DND-41 (cell line): ENCODE measurements at regions not wholly inside any gene's neighbourhood (a gene's known extent, or its start where the extent isn't known, plus 50 kb on each side); places are given as distances from the start of the nearest gene placed in this dataset.

ENCODE experiments used
- ATAC-seq: fragments of 200-7000 bp; cut with Tn5 transposase; 3 replicates; pipeline ENCODE4 v1.9.1; 2021; ENCODE audit warnings: low read depth; ENCODE audit not compliant: insufficient read depth
- DNase-seq: peaks from one replicate; pipeline ENCODE4 v3.0.0-alpha.2; 2020
- H2AFZ ChIP-seq: 2 replicates; pipeline ENCODE4 v1.6.0; 2012; ENCODE audit warnings: low read depth, low read length
- H3K27ac ChIP-seq: 2 replicates; pipeline ENCODE4 v1.5.1; 2012; ENCODE audit warnings: low read length, inconsistent platforms
- H3K27me3 ChIP-seq: fragments of 200-600 bp; sonication (generic); 2 replicates; pipeline ENCODE4 v1.6.0; 2012; ENCODE audit warnings: low read length, mild to moderate bottlenecking, inconsistent platforms; ENCODE audit not compliant: insufficient read depth, poor library complexity
- H3K36me3 ChIP-seq: 2 replicates; pipeline ENCODE4 v1.5.1; 2012; ENCODE audit warnings: low read length, inconsistent platforms; ENCODE audit not compliant: insufficient read depth
- H3K4me1 ChIP-seq: 2 replicates; pipeline ENCODE4 v1.5.1; 2012; ENCODE audit warnings: mild to moderate bottlenecking, low read length; ENCODE audit not compliant: insufficient read depth
- H3K4me2 ChIP-seq: 2 replicates; pipeline ENCODE4 v1.6.0; 2012; ENCODE audit warnings: mild to moderate bottlenecking, moderate library complexity, low read length, inconsistent platforms; ENCODE audit not compliant: insufficient read depth
- H3K4me3 ChIP-seq, 2 experiments: fragments of 200-600 bp in 1 of 2; shearing (Covaris generic) in 1 of 2; 2 replicates each; pipeline ENCODE4 v1.5.1; 2012 to 2016; ENCODE audit warnings: inconsistent platforms in 2 of 2, low read length in 2 of 2, mild to moderate bottlenecking in 2 of 2, low read depth in 1 of 2, moderate library complexity in 1 of 2
- H3K79me2 ChIP-seq: 2 replicates; pipeline ENCODE4 v1.6.0; 2012; ENCODE audit warnings: low read length, inconsistent platforms; ENCODE audit not compliant: insufficient read depth
- H3K9ac ChIP-seq: 2 replicates; pipeline ENCODE4 v1.6.0; 2012; ENCODE audit warnings: low read depth, mild to moderate bottlenecking, inconsistent platforms, low read length, moderate library complexity
- H3K9me3 ChIP-seq: 2 replicates; pipeline ENCODE4 v1.5.1; 2012; ENCODE audit warnings: low read length, moderate library complexity, mild to moderate bottlenecking, inconsistent platforms; ENCODE audit not compliant: insufficient read depth, severe bottlenecking
- H4K20me1 ChIP-seq: 2 replicates; pipeline ENCODE4 v1.6.0; 2012; ENCODE audit warnings: low read length; ENCODE audit not compliant: insufficient read depth
- EZH2 ChIP-seq: IDR thresholded peaks from 3 replicates; pipeline ENCODE4 v1.6.1; 2012; ENCODE audit warnings: borderline replicate concordance, low read depth, mild to moderate bottlenecking, moderate library complexity, low read length, inconsistent platforms; ENCODE audit not compliant: severe bottlenecking
- TF ChIP-seq, protein P1 (sequence below): IDR thresholded peaks from 2 replicates; pipeline ENCODE4 v1.5.1; 2012; ENCODE audit warnings: borderline replicate concordance, low read length, moderate library complexity, mild to moderate bottlenecking; ENCODE audit not compliant: poor library complexity, severe bottlenecking; ENCODE audit errors: extremely low read depth

DNA sequence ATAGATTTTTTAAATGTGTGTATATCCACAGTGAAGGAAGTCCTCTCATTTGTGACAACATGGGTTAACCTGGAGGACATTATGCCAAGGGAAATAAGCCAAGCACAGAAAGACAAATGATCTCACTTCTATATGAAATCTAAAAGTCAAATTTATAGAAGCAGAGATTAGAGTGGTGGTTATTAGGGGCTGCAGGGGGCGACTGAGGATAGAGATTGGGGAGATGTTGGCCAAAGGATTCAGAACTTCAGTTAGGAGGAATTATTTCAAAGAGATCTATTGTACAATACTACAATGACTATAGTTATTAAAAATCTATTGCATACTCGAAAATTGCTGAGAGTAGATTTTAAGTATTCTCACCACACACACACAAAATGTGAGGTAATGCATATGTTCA is 252.4 kb upstream of the SLC39A10 start:
- peak; percentile 46; the same call in 2 of the 3 replicates for ATAC-seq
- no peak overlapping the region for H3K9ac ChIP-seq
- DNase-seq = no peak
- no peak overlapping the region for H3K4me3 ChIP-seq
- no peak overlapping the region for H3K4me2 ChIP-seq
- no peaks in the 10 kb centered on the region for H3K27me3 ChIP-seq
- TF ChIP-seq EZH2 = no peak
- TF ChIP-seq, protein P1, sequence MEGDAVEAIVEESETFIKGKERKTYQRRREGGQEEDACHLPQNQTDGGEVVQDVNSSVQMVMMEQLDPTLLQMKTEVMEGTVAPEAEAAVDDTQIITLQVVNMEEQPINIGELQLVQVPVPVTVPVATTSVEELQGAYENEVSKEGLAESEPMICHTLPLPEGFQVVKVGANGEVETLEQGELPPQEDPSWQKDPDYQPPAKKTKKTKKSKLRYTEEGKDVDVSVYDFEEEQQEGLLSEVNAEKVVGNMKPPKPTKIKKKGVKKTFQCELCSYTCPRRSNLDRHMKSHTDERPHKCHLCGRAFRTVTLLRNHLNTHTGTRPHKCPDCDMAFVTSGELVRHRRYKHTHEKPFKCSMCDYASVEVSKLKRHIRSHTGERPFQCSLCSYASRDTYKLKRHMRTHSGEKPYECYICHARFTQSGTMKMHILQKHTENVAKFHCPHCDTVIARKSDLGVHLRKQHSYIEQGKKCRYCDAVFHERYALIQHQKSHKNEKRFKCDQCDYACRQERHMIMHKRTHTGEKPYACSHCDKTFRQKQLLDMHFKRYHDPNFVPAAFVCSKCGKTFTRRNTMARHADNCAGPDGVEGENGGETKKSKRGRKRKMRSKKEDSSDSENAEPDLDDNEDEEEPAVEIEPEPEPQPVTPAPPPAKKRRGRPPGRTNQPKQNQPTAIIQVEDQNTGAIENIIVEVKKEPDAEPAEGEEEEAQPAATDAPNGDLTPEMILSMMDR = peak; percentile 35
- H3K79me2 ChIP-seq = no peaks in the 10 kb centered on the region
- no peaks in the 10 kb centered on the region for H3K36me3 ChIP-seq
- H4K20me1 ChIP-seq = no peaks in the 10 kb centered on the region
- no peak overlapping the region for H2AFZ ChIP-seq
- H3K27ac ChIP-seq = no peak overlapping the region
- H3K4me1 ChIP-seq = peaks cover 25% of the 10 kb centered on the region
- peaks cover 4% of the 10 kb centered on the region for H3K9me3 ChIP-seq

DNA sequence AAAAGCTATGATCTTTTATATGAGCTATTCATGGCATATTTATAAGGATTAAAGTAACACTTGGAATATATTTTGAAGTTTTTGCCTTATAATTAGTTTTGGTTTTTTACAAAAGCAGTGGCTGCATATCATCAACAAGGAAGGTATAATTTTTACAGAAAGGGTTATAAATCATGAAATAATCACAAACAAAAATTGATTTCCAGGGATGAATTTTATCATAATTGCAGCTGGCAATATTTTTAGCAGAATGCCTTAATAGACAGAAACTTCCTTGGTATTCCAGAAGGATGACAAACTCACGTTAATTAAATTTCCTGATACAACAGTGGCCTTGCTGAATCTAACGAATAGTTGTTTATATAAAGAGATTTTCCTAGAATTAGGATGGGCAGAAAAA is 260.5 kb upstream of the SLC39A10 start:
- no peaks in the 10 kb centered on the region for H3K27me3 ChIP-seq
- no peaks in the 10 kb centered on the region for H3K9me3 ChIP-seq
- no peaks in the 10 kb centered on the region for H3K4me1 ChIP-seq
- DNase-seq (no peak), ATAC-seq (no peak)
- TF ChIP-seq EZH2 = no peak
- TF ChIP-seq, protein P1 = no peak
- no peak overlapping the region for H3K4me3 ChIP-seq
- H3K4me2 ChIP-seq = no peak overlapping the region
- H3K9ac ChIP-seq = no peak overlapping the region
- H3K36me3 ChIP-seq = no peaks in the 10 kb centered on the region
- no peaks in the 10 kb centered on the region for H3K79me2 ChIP-seq
- no peaks in the 10 kb centered on the region for H4K20me1 ChIP-seq
- H3K27ac ChIP-seq = no peak overlapping the region
- no peak overlapping the region for H2AFZ ChIP-seq

DNA sequence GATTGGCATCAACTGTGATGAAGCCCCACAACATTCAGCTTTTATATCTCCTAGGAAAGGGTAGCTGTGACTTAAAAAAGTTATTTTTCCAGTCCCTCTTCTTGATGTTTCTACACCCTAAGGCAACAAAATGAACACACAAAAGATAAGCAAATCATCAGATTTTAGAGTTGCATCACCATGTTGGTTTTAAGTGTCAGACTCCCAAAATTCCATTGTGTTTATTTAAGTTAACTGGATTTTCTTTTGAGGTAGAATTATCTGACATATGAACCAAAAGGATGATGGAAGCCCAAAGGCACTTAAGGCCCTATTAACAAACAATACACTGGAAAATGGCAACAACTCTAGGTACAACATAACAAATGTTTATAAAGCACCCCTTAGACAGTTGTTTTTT is 261.7 kb upstream of the SLC39A10 start:
- H3K27me3 ChIP-seq = no peaks in the 10 kb centered on the region
- no peak overlapping the region for H3K4me3 ChIP-seq
- H3K4me2 ChIP-seq = no peak overlapping the region
- ATAC-seq = no peak
- H3K9ac ChIP-seq = no peak overlapping the region
- no peak overlapping the region for H2AFZ ChIP-seq
- H4K20me1 ChIP-seq = no peaks in the 10 kb centered on the region
- H3K4me1 ChIP-seq = no peaks in the 10 kb centered on the region
- H3K27ac ChIP-seq = no peak overlapping the region
- TF ChIP-seq, protein P1 = no peak
- TF ChIP-seq EZH2 = no peak
- H3K79me2 ChIP-seq = no peaks in the 10 kb centered on the region
- DNase-seq = no peak
- H3K9me3 ChIP-seq = no peaks in the 10 kb centered on the region
- no peaks in the 10 kb centered on the region for H3K36me3 ChIP-seq
